ENCODE measurements at regions not wholly inside any gene's neighbourhood (a gene's known extent, or its start where the extent isn't known, plus 50 kb on each side); places are given as distances from the start of the nearest gene placed in this dataset.

- Histone ChIP-seq H3K27me3 (replicated peaks; ENCODE audit: insufficient read depth, low read depth, low read length, poor library complexity) (no peaks in the 10 kb centered on the region), H3K4me1 (ENCODE audit: insufficient read depth, low read length, poor library complexity, severe bottlenecking) (peaks cover 10% of the 10 kb centered on the region), H3K9me3 (ENCODE audit: low read depth, low read length, poor library complexity, severe bottlenecking) (peaks cover 5% of the 10 kb centered on the region), H3K4me3 (ENCODE audit: low read depth, low read length, poor library complexity, severe bottlenecking) (no peak overlapping the region), H3K27ac (ENCODE audit: low read depth, low read length, poor library complexity, severe bottlenecking) (no peak overlapping the region), H3K36me3 (ENCODE audit: insufficient read depth, low read length, poor library complexity, severe bottlenecking) (no peaks in the 10 kb centered on the region)
- ChIA-PET POLR2A (ENCODE audit: low non-redundant PET) (no interaction called here), CTCF (no interaction called here)
- TF ChIP-seq CTCF (conservative IDR thresholded peaks at IDR 0.05; ENCODE audit: low read depth, low read length), result no peak
- TF ChIP-seq EZH2 (IDR thresholded peaks at IDR 0.05; ENCODE audit: borderline replicate concordance, low read depth, low read length, poor library complexity, severe bottlenecking), result no peak
- intact Hi-C loops (cut with micrococcal nuclease; ENCODE audit: unreplicated experiment), result no loop called here
- BruUV-seq (replicated peaks), result no TSS peak
- DNase-seq (ENCODE audit: low spot score), result no peak
These were observed 94.8 kb downstream of the CPN2 start for GRCh38 chr3:194256040-194256945.

GRCh38 chr3:194257151-194257621 is 93.9 kb downstream of the CPN2 start:
- no peaks in the 10 kb centered on the region for H3K36me3 ChIP-seq (ENCODE audit: insufficient read depth, low read length, poor library complexity, severe bottlenecking)
- POLR2A ChIA-PET (ENCODE audit: low non-redundant PET), result interaction anchor here (0.6 kb wide), 1 partner anchor 83 kb away, joined by 3 read pairs; no protein-coding TSS in a partner anchor
- no peaks in the 10 kb centered on the region for H3K27me3 ChIP-seq (replicated peaks; ENCODE audit: insufficient read depth, low read depth, low read length, poor library complexity)
- intact Hi-C loops (cut with micrococcal nuclease; ENCODE audit: unreplicated experiment), result no loop called here
- no peak for DNase-seq (ENCODE audit: low spot score)
- peaks cover 4% of the 10 kb centered on the region for H3K4me1 ChIP-seq (ENCODE audit: insufficient read depth, low read length, poor library complexity, severe bottlenecking)
- CTCF ChIA-PET, result no interaction called here
- H3K9me3 ChIP-seq (ENCODE audit: low read depth, low read length, poor library complexity, severe bottlenecking), result peaks cover 5% of the 10 kb centered on the region
- H3K27ac ChIP-seq (ENCODE audit: low read depth, low read length, poor library complexity, severe bottlenecking), result no peak overlapping the region
- no peak overlapping the region for H3K4me3 ChIP-seq (ENCODE audit: low read depth, low read length, poor library complexity, severe bottlenecking)
- TF ChIP-seq CTCF (conservative IDR thresholded peaks at IDR 0.05; ENCODE audit: low read depth, low read length) (no peak), EZH2 (IDR thresholded peaks at IDR 0.05; ENCODE audit: borderline replicate concordance, low read depth, low read length, poor library complexity, severe bottlenecking) (no peak)
- no TSS peak for BruUV-seq (replicated peaks)

- peaks cover 5% of the 10 kb centered on the region for H3K9me3 ChIP-seq (ENCODE audit: low read depth, low read length, poor library complexity, severe bottlenecking)
- TF ChIP-seq EZH2 (IDR thresholded peaks at IDR 0.05; ENCODE audit: borderline replicate concordance, low read depth, low read length, poor library complexity, severe bottlenecking) (no peak), CTCF (conservative IDR thresholded peaks at IDR 0.05; ENCODE audit: low read depth, low read length) (no peak)
- no peak overlapping the region for H3K27ac ChIP-seq (ENCODE audit: low read depth, low read length, poor library complexity, severe bottlenecking)
- ChIA-PET CTCF (no interaction called here), POLR2A (ENCODE audit: low non-redundant PET) (no interaction called here)
- no peaks in the 10 kb centered on the region for H3K27me3 ChIP-seq (replicated peaks; ENCODE audit: insufficient read depth, low read depth, low read length, poor library complexity)
- BruUV-seq (replicated peaks), result no TSS peak
- no peaks in the 10 kb centered on the region for H3K36me3 ChIP-seq (ENCODE audit: insufficient read depth, low read length, poor library complexity, severe bottlenecking)
- H3K4me1 ChIP-seq (ENCODE audit: insufficient read depth, low read length, poor library complexity, severe bottlenecking), result peaks cover 4% of the 10 kb centered on the region
- no peak overlapping the region for H3K4me3 ChIP-seq (ENCODE audit: low read depth, low read length, poor library complexity, severe bottlenecking)
- intact Hi-C loops (cut with micrococcal nuclease; ENCODE audit: unreplicated experiment), result no loop called here
- no peak for DNase-seq (ENCODE audit: low spot score)
These were observed 93.0 kb downstream of the CPN2 start for GRCh38 chr3:194257916-194258668.

Measured in A673 (cell line).